IPS DF 4.7 (cell line): ENCODE measurements at regions not wholly inside any gene's neighbourhood (a gene's known extent, or its start where the extent isn't known, plus 50 kb on each side); places are given as distances from the start of the nearest gene placed in this dataset.

Experiments
- DNase-seq: peaks from one replicate; pipeline ENCODE4 v3.0.0-alpha.2; 2013; ENCODE audit warnings: low spot score; ENCODE audit errors: extremely low read depth

DNA sequence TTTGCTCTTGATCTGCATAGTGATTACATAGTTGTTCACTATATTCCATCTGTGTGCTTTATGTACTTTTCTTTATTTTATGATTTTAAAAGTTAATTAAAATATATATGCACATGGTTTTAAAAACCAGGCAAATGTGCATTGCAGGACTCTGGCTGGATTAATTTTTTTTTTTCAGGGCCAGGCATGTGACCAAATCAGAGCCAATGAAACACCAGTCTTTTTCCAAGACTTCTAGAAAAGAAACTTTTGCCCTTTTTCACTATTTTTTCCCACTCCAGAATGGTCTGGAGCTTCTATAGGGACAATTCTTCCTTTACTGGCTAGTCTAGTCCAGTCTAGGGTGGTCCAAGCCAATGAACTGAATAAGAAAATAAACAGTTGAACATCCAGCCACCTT is 198.1 kb upstream of the FBXO11 start:
- DNase-seq, result no peak

DNA sequence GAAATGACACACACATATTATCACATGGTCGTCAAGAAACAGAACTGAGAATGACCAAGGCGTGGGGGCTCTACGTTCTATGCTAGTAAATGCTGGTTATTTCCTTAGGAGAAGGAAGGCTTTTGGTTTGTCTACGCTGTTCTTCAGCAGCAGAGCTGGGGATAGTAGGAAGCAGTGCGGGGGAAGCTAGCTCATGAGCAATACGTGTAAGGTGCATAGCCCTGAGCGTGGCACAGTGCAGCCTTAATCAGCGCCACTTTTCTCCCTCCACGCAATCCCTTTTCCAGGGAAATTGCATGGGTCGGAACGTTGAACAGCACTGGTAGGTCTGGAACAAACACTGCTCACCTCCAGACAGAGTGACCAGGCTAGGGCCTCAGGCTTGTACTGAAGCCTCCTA is 199.6 kb upstream of the FBXO11 start:
- no peak for DNase-seq

DNA sequence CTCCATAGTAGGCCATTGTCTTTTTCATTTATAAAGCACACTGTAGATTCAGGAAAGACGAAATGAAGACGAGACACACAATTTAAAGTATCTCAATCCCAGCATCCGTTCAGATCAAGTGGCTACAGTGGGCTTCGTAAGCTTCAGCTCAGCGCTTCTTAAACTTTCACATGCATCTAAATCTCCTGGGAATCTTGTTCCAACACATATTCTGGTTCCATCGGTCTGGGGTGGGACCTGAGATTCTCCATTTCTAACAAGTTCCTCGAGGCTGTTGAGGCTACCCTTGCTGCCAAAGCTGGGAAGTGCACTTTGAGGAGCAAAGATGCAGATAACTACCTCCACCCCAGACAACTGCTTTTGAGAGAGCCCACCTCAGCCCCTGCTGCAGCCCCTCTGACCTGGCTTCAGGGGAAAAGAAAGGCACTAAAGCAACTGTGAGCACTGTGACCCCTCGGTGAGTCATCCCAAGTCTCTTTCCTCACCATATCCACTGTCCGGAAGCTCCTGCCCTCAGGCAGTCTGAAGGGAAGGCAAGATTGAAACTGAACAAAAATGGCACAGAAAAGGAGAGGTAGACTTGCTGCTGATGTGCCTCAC is 201.1 kb upstream of the FBXO11 start:
- no peak for DNase-seq

DNA sequence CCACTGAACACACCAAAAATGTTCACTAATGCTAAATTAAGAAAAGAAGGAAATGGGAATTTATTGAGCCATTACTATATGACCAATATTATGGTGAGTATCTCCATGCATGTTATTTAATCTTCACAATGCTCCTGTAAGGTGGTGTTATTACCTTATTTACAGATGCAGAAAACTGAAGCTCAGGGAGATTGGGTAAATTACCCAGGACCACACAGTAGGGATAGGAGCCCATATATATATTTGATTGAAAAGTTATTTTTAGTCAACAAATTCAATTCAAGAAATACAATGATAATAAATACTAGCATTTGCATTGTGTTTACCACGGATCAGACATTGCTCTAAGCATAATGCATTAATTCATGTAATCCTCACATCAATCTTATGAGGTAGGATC is 202.2 kb upstream of the FBXO11 start:
- no peak for DNase-seq

DNA sequence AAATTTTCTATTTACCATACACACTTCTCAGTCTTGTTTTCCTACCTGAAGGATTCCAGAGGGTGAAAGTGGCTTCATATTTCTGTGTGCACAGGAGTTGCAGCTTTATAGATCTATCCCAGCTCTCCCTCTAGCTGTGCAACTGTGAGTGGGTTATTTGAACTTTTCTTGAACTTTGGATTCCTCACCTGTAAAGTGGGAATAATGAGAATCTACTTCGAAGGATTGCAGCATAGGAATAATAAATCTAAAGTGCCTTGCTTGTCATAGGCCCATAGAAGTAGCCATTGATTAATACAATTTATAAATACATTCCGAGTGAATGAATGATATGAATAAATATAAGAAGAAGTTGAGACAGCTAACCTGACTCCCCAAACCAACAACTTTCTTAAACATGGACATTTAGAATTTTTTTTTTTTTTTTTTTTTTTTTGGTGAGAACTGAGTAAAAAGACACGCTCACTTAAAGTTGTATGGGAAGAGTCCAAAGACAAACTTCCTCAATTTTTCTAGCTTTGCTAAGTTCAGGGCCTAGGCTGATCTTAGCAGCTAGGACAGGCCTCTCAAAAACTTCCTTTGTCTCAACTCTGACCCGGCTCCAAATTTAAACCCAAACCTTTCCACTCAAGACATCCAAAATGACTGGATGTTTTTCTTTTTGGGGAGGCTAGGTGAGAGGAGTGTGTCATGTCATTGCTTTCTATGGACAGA is 203.3 kb upstream of the FBXO11 start:
- no peak for DNase-seq

DNA sequence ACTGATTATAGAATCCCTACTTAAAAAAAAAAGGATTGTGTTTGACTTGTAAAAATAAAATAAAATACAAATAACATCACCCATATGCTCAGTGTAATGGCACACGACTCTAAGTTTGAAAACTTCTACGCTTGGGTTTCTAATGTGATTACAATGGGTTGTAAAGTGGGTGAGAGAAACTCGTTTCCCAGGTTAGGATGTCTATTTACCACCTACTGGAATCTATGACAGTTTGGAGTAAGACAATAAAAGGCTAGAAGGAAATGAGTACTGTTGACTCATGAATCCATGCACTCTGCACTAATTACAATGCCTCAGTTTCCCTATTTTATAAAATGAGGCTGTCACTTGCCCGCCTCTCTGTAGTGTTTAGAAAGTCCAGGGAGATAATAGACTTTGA is 204.0 kb upstream of the FOXN2 start:
- no peak for DNase-seq

DNA sequence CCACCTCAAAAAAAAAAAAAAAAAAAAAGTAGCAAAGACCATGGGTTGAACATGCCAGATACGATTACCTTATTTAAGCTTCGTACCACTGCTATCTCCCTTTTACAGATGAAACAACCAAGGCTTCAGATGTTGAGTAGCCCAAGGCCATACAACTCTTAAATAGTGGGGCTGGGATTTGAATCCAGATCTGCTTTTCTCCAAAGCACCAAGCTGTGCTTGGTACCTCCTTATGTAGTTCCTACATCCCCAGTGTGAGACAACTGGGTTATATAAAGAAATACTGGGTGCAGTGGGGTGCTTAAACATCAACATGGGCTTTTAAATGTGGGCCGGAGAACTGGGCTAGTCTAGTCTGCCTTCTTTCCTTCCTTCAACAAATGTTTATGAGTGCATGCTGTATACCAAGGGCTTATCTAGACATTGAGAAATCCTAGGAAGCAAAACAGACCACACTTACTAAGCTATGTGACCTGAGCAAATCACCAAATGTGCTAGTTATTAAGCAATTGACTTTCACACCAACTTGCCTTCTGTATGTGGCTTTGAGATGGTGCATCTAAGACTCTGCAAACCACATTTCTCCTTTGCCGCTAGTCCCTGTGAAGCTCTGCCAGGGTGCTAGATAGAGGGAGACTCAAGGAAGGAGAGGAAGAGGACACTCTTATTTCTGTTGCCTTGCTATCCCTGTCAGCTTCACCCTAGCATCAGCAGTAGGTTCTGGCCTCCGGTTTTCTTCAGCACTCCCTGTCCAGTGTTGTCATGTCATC is 201.4 kb upstream of the FOXN2 start:
- no peak for DNase-seq

DNA sequence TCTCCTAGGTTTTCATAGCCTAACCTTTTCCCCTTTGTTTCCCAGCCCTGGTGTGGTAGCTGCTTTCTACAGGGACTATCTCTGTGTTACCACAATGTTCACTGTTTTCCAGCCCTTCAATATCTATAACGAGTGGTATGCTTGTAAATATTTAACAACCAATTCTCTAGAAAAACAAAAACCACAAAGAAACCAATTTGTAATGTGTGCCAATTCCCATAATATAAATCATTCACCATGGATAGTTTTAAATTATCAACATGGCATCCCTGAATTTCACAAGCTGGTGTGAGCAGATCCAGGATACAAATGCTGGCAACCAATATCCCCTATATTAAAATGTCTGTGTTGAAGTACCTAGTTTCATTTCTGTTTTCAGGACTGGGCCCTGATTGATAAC is 200.7 kb upstream of the FOXN2 start:
- DNase-seq, result no peak

DNA sequence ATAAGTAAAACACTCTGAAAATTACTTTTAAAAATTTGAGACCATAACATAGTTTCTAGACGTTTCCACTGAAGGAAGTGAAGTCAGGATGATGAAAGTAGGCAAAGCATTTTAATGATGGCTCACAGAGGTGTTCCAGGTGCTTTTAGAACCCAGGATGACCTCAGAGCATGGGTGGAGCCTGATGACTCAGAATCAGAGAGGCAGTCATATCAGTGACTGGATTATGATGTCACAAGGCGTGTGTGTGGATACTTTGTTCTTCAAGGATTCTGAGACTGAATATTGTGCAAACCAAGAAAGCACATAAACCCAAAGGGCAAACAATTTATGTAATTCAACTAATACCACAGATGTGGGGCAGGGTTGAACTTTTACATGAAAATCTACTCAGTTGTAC is 200.2 kb upstream of the FOXN2 start:
- no peak for DNase-seq

DNA sequence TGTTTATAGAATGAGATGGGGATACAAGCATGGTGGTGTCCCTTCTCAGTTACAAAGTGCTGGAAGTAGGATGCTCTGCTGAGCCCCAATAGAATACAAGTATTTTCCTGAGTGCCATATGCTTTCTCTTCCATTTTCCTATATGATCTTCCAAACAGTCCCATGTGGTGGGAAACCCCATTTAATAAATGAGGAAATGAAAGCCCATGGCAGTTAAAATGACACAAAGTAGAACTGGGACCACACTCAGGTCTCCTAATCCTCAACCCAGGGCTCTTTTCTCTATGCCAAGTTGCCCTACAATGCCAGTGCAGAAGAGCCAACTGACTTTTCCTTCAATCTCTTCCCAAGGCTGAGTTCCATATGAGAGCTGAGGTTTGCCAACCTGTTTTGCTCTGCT is 198.0 kb upstream of the FOXN2 start:
- no peak for DNase-seq

DNA sequence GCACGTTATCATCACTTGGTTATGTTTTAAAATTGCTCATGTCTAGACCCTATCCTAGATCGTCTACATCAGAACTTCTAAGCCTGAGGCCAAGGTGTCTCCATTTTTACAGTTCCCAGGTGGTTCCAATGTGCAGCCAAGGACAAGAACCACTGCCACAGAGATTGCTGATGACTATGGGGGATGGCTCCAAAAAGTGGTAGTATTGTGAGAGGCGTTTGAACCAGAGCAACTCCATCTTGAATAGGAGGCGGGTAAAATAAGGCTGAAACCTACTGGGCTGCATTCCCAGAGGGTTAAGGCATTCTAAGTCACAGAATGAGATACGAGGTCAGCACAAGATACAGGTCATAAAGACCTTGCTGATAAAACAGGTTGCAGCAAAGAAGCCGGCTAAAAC is 195.6 kb upstream of the FOXN2 start:
- no peak for DNase-seq

DNA sequence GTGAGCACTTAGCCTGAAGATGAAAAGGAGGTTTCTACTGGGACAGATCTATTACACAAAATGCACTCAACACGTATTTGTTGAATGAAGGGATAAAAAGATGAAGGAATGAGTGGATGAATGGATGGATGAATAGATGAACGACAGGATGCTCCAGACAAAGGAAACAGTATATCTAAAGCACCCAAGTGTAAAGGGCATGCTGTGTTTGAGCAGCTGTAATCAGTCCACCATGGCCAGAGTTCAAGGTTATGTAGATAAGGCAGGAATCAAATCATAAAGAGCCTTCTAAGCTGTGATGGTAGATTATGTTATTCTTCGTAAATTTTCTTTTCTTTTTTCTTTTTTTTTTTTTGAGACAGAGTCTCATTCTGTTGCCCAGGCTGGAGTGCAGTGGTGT is 194.4 kb upstream of the FOXN2 start:
- no peak for DNase-seq

DNA sequence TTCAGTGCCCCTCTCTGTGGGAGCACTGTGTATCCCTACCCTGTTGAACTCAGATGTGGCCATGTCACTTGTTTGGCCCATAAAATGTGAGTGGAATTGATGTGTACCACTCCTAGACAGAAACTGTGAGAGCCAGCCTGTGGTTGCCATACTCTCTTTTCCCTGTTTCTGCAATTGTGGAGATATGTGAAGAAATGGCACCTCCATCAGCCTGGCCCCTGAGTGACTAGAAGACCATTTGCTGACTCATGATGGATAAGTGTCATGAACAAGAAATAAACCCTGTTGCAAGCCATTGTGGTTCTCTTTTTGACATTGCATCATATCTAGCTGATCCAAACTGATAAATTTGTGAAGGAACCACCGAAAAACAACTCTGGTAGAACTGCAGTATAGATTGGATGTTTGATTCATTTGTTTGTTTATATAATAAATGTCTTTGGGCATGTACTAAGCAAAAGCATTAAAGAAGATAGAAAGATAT is 193.7 kb upstream of the FOXN2 start:
- no peak for DNase-seq

DNA sequence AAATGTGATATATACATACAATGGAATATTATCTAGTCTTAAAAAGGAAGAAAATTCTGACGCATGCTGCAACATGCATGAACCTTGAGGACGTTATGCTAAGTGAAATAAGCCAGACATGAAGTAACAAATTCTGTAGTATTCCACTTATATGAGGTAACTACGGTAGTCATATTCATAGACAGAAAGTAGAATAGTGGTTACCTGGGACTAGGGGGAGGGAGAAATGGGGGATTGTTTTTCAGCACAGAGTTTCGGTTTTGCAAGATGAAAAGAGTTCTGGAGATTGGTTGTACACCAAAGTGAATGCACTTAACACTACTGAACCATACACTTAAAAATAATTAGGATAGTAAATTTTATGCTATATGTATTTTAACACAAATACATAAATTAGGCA is 192.3 kb upstream of the FOXN2 start:
- no peak for DNase-seq

DNA sequence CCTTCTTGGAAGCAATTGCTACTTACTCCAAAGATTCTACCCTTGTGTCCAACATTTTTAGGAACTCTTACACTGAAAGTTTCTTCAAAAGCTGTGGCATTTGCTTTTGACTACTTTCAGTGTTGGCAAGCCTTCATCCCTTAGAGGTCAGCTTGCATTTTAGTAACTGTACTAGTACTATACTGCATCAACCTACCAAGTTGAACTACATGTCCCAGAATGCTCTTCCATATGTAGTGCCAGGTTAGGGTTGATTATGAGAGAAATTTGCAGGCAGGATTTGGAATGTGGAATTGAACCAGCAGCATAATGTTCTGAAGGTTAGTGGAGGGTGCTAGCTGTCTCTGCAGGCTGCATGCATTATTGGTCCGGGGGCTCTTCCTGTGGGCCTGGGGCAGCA is 189.9 kb upstream of the FOXN2 start:
- DNase-seq, result no peak

DNA sequence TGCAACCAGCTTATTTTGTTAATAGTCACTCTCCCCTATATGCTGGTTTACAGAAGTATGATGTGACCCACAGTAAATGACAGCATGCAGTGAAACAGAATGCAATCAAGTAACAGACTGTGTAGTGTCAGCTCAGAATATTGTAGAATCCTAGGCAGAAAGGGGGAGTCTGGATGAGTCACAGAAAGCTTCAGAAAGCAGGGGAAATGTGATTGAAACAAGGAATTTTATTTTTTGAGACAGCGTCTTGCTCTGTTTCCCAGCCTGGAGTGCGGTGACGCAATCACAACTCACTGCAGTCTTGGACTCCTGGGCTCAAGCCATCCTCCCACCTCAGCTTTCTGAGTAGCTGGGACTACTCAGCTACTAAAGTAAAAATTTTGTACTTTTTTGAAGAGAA is 188.3 kb upstream of the FOXN2 start:
- no peak for DNase-seq

DNA sequence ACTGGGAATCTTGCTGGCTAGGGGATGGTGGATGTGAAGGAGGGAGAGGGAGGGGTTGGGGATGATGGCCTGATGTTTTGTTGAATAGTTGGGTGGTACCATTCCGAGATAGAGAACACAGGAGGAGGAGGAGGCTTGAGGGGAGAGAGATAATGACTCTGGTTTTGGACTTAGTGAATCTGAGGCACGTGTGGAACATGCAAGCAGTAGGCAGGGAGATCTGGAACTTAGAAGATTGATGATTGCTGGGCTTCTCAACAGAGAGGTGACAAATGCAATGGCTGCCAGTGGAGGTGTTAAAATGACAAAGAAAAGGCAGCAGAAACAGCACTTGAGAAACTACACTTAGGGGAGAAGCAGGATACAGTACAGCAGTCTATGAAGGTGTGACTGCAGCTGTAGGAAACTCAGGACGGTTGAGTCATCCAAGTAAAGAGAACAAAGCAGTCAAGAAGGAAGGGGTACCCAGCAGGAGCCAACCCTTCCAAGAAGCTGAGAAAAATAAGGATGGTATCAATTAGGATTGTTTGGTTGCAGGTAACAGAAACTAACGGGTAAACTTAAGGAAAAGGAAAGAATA is 186.8 kb upstream of the FOXN2 start:
- DNase-seq, result no peak

DNA sequence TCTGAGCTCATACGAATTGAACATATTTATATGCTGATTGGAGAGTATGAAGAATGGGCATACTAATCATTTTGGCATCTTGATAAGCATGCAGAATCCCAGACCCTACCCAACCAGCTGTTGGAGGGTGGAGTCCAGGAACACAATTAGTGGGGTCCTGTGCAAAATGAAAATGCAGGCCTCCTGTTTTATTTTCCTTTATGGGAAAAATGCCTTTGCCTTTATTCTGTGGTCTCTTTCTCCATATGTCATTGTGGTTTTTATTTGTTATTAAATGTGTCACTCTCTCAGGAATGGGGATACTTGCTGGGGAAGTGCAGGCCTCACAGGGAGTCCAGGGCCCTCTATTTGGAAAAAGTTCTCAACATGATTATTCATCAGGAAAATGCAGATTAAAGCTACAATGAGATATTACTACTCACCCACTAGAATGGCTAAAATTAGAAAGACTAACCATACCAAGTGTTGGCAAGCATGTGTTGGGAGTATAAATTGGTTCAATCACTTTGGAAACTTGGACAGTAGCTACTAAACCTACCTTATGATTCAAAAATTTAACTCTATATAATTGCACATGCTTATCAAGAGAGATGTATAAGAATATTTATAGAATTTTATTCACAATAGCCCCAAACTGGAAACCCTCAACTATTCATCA is 185.1 kb upstream of the FOXN2 start:
- DNase-seq, result no peak

DNA sequence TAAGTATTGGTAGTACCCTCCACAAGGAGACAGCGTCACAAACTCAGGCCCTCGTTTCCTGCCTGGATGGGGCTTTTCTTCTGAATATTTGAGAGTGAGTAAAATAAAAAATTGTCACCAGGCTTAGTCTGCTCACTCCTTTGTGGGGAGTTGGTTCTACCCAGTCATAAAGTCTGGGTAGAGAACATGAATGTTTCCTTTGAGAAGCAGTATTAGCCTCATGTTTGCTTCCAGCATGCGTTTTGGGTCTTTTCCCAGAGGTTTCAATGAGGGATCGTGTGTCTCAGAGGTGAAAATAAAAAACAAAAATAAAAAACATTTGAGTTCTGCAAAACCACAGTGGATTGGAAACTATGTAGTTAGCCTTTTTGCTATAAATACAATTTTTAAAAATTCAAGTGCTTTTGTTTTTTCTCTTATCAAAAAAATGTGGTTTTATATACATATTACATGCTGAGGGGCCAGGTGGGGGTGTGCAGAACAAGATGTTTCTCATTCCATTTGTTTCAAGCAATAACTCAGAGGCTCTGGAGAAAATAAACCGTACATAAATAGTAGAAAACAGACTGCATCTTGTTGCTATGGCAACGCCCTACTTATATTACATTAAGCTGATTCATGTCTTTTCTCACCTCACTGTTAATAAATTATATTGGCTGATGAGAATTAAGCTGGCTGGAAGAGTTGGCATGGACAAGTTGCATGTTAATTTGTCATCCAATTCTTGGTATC is 182.8 kb upstream of the FOXN2 start:
- no peak for DNase-seq

DNA sequence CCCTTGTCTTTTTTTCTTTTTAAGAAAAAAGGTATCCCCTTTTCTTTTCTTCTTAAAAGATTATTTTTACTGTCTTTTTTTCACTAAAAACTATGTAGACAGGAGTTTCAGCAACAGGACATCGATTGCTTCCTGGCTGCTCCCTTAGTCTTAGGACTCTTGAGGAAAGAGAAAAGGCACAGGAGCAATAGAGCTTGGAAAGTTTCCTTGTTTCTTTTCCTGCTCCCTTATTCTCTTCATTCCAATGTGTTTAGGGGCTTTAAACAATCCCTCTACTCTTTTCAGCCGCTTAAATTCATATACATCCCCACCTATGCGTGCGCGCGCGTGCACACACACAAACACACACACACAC is 182.2 kb upstream of the FOXN2 start:
- DNase-seq, result no peak

DNA sequence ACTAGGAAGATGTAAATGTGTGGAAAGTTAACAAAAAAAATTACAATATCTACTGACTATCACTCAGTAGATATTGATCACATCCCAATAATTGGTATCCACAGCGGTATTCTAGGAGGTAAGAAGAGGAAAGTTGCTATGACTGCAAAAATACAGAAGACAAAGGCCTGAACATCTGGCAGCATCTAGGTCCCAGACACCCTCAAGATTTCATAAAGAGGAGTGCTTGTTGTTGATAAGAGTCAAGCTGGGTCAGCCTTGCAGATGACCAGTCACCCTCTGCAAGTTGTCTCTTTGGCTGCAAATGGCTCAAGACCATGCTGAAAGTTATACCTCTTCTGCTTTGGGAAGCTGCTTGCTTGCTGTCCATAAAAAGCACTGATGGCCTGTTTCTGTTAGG is 179.8 kb upstream of the FOXN2 start:
- DNase-seq, result no peak
